OCI-LY1 (cell line): ENCODE measurements at regions not wholly inside any gene's neighbourhood (a gene's known extent, or its start where the extent isn't known, plus 50 kb on each side); places are given as distances from the start of the nearest gene placed in this dataset.

Experiments
- H2AFZ ChIP-seq: fragments of 200-600 bp; sonication (generic), shearing (Covaris generic); 2 replicates; pipeline ENCODE4 v1.6.0; 2014; ENCODE audit warnings: antibody characterized with exemption, mild to moderate bottlenecking, low read length
- H3F3A ChIP-seq: fragments of 200-600 bp; sonication (generic), shearing (Covaris generic); 2 replicates; pipeline ENCODE4 v1.6.0; 2014; ENCODE audit warnings: mild to moderate bottlenecking, antibody characterized with exemption, low read length, moderate library complexity; ENCODE audit not compliant: insufficient read depth
- H3K27ac ChIP-seq: fragments of 200-600 bp; sonication (generic); 2 replicates; pipeline ENCODE4 v1.5.1; 2014; ENCODE audit warnings: low read length, mixed run types, mild to moderate bottlenecking, low read depth; ENCODE audit not compliant: poor library complexity, severe bottlenecking
- H3K27me3 ChIP-seq: fragments of 200-600 bp; sonication (generic); 2 replicates; pipeline ENCODE4 v1.6.0; 2014; ENCODE audit warnings: antibody characterized with exemption, mild to moderate bottlenecking, low read length, moderate library complexity; ENCODE audit not compliant: insufficient read depth
- H3K36me3 ChIP-seq: fragments of 200-600 bp; sonication (generic); 2 replicates; pipeline ENCODE4 v1.6.1; 2014; ENCODE audit warnings: mild to moderate bottlenecking, antibody characterized with exemption, low read length, moderate library complexity, mixed read lengths; ENCODE audit not compliant: insufficient read depth
- H3K4me1 ChIP-seq: fragments of 200-600 bp; sonication (generic); 2 replicates; pipeline ENCODE4 v1.5.1; 2014; ENCODE audit warnings: mild to moderate bottlenecking, low read length, moderate library complexity; ENCODE audit not compliant: insufficient read depth, severe bottlenecking
- H3K4me2 ChIP-seq: fragments of 200-600 bp; sonication (generic), shearing (Covaris generic); 2 replicates; pipeline ENCODE4 v1.6.1; 2014; ENCODE audit warnings: low read length
- H3K4me3 ChIP-seq: fragments of 200-600 bp; sonication (generic); 2 replicates; pipeline ENCODE4 v1.5.1; 2014; ENCODE audit warnings: low read length, low read depth, mild to moderate bottlenecking, mixed read lengths; ENCODE audit not compliant: poor library complexity, severe bottlenecking
- H3K79me2 ChIP-seq: fragments of 200-600 bp; shearing (Covaris generic); 2 replicates; pipeline ENCODE4 v1.6.1; 2016; ENCODE audit warnings: mixed run types, low read length, mixed read lengths; ENCODE audit not compliant: insufficient read depth
- H3K9ac ChIP-seq: fragments of 200-600 bp; sonication (generic), shearing (Covaris generic); 2 replicates; pipeline ENCODE4 v1.6.1; 2014; ENCODE audit warnings: mild to moderate bottlenecking, low read length, mixed read lengths
- H3K9me2 ChIP-seq: fragments of 200-600 bp; sonication (generic), shearing (Covaris generic); 2 replicates; pipeline ENCODE4 v1.6.1; 2014; ENCODE audit warnings: low read depth, mild to moderate bottlenecking, low read length, mixed read lengths
- H3K9me3 ChIP-seq: fragments of 200-600 bp; shearing (Covaris generic); 2 replicates; pipeline ENCODE4 v1.6.1; 2014; ENCODE audit warnings: low read length, mixed read lengths
- H4K20me1 ChIP-seq: fragments of 200-600 bp; sonication (generic), shearing (Covaris generic); 2 replicates; pipeline ENCODE4 v1.6.0; 2016; ENCODE audit warnings: mild to moderate bottlenecking, low read length; ENCODE audit not compliant: insufficient read depth
- EZH2 ChIP-seq: fragments of 200-600 bp; sonication (generic), shearing (Covaris generic); IDR thresholded peaks from 2 replicates; pipeline ENCODE4 v1.8.0; 2017; ENCODE audit warnings: borderline replicate concordance, mixed run types, mild to moderate bottlenecking, antibody characterized with exemption, low read length, moderate library complexity, mixed read lengths
- TF ChIP-seq, protein P1 (sequence below): fragments of 200-600 bp; sonication (generic), shearing (Covaris generic); IDR thresholded peaks from 2 replicates; pipeline ENCODE4 v1.5.1; 2017; ENCODE audit warnings: mild to moderate bottlenecking, antibody characterized with exemption, low read length, moderate library complexity, mixed read lengths

DNA sequence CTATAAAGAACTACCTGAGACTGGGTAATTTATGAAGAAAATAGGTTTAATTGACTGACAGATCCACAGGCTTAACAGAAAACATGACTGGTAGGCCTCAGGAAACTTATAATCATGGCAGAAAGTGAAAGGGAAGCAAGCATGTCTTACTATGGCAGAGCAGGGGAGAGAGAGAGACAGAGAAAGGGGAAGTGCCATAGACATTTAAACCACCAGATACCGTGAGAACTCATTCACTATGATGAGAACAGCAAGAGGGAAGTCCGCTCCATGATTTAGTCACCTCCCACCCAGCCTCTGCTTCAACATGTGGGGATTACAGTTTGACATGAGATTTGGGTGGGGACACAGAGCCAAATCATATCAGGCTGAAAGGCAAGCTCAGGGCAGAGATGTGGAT, 327.1 kb upstream of the DDI1 start:
- Histone ChIP-seq H3K79me2 (no peaks in the 10 kb centered on the region), H3K9me3 (no peaks in the 10 kb centered on the region), H4K20me1 (no peaks in the 10 kb centered on the region), H3K9ac (no peak overlapping the region), H3K36me3 (no peaks in the 10 kb centered on the region), H3K27ac (no peak overlapping the region), H3K4me3 (no peak overlapping the region), H3K4me2 (no peak overlapping the region), H2AFZ (no peak overlapping the region), H3K4me1 (no peaks in the 10 kb centered on the region), H3F3A (no peaks in the 10 kb centered on the region), H3K27me3 (no peaks in the 10 kb centered on the region), H3K9me2 (no peaks in the 10 kb centered on the region)
- TF ChIP-seq, protein P1, sequence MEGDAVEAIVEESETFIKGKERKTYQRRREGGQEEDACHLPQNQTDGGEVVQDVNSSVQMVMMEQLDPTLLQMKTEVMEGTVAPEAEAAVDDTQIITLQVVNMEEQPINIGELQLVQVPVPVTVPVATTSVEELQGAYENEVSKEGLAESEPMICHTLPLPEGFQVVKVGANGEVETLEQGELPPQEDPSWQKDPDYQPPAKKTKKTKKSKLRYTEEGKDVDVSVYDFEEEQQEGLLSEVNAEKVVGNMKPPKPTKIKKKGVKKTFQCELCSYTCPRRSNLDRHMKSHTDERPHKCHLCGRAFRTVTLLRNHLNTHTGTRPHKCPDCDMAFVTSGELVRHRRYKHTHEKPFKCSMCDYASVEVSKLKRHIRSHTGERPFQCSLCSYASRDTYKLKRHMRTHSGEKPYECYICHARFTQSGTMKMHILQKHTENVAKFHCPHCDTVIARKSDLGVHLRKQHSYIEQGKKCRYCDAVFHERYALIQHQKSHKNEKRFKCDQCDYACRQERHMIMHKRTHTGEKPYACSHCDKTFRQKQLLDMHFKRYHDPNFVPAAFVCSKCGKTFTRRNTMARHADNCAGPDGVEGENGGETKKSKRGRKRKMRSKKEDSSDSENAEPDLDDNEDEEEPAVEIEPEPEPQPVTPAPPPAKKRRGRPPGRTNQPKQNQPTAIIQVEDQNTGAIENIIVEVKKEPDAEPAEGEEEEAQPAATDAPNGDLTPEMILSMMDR: no peak
- TF ChIP-seq EZH2: no peak

DNA sequence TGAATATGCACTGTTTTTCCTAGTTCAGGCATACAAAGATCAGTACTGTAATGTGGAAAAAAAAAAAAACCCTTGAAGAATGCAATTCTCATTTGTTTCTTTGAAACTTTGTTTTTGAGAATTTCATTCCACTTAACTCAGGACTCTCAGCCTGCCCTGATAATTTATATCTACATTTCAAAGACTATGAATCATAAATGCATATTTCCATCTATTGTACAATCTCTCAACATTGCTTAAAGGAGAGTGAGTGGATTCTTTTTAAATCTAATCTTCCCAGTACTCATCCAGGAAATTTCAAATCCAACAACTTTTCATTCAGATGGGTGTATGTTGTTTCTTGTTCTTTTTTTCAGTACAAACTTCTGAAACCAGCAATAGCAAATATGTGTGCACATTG, 322.2 kb upstream of the DDI1 start:
- Histone ChIP-seq H3K36me3 (no peaks in the 10 kb centered on the region), H3K9me2 (no peaks in the 10 kb centered on the region), H3K27me3 (no peaks in the 10 kb centered on the region), H2AFZ (no peak overlapping the region), H3K4me2 (no peak overlapping the region), H3K4me1 (no peaks in the 10 kb centered on the region), H3K9me3 (no peaks in the 10 kb centered on the region), H3K27ac (no peak overlapping the region), H3K79me2 (no peaks in the 10 kb centered on the region), H3K9ac (no peak overlapping the region), H4K20me1 (no peaks in the 10 kb centered on the region), H3K4me3 (no peak overlapping the region), H3F3A (no peaks in the 10 kb centered on the region)
- TF ChIP-seq, protein P1: no peak
- no peak for TF ChIP-seq EZH2

DNA sequence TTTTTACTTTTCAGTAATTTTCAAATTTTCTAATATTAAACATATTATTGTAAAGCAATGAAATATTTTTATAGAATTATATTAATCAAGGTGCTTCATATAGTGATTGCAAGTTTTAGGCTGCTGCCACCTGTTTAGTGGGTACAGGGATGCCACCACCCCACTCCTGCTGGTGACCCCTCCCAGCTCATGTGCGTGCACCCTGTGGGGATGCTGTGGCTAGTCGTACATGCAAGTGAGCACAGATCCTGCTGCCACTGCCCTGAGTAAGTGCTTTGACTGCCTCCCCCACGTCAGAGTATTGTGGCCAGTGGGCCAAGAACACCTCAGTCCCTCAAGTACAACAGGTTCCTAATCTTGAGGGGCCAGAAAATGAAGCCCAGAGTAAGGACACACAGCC, 320.1 kb upstream of the DDI1 start:
- H3K9me3 ChIP-seq: no peaks in the 10 kb centered on the region
- TF ChIP-seq, protein P1: no peak
- TF ChIP-seq EZH2: no peak
- no peaks in the 10 kb centered on the region for H3K27me3 ChIP-seq

More for the DNA sequence above, 320.1 kb upstream of the DDI1 start:
- no peaks in the 10 kb centered on the region for H3F3A ChIP-seq
- H3K4me1 ChIP-seq: no peaks in the 10 kb centered on the region
- no peak overlapping the region for H3K27ac ChIP-seq
- H3K4me2 ChIP-seq: no peak overlapping the region
- no peak overlapping the region for H3K4me3 ChIP-seq
- H3K36me3 ChIP-seq: no peaks in the 10 kb centered on the region
- no peak overlapping the region for H3K9ac ChIP-seq
- H2AFZ ChIP-seq: no peak overlapping the region
- no peaks in the 10 kb centered on the region for H3K79me2 ChIP-seq
- no peaks in the 10 kb centered on the region for H4K20me1 ChIP-seq
- no peaks in the 10 kb centered on the region for H3K9me2 ChIP-seq
